HUDEP-2 (cell line): ENCODE measurements at regions not wholly inside any gene's neighbourhood (a gene's known extent, or its start where the extent isn't known, plus 50 kb on each side); places are given as distances from the start of the nearest gene placed in this dataset.
"Not testable (repeated sequence)": the region's sequence is repeated elsewhere in the genome, so short reads cannot be mapped to it uniquely, and the experiment has no call there.

Experiments
- DNase-seq, 76 experiments: peaks; one replicate each; lab custom pipeline; 2025; ENCODE audit not compliant: unreplicated experiment in 76 of 76; lab: John Stamatoyannopoulos, UW

- not testable (repeated sequence) for DNase-seq
Measured at GRCh38 chr7:76148947-76149346, 52.7 kb upstream of the SRRM3 start.

GRCh38 chr7:76149847-76150691 lies 51.6 kb upstream of the SRRM3 start:
- DNase-seq, result no peak
